ENCODE measurements at regions not wholly inside any gene's neighbourhood (a gene's known extent, or its start where the extent isn't known, plus 50 kb on each side); places are given as distances from the start of the nearest gene placed in this dataset.

DNA sequence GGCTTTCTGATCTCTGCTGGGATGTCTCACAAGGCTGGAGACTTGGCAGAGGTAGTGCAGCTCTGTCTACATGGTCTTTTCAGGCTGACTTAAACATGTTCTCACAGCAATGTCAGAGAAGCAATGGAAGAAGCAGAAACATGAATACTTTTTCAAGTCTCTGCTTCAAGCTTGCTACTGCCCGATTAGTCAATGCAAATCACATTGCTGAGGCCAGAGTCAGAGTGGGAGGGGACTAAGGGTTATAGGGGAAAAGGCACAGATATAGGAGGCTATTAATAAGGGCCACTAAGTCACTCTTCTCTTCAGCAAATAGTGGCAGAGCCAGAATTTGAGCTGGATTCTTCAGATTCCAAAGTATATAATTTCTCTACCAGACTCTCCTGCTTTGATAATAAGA is 390.5 kb downstream of the TMEM135 start:
- TF ChIP-seq EZH2 (IDR thresholded peaks at IDR 0.05; ENCODE audit: low read length, unreplicated experiment) (no peak), CTCF (conservative IDR thresholded peaks at IDR 0.05; ENCODE audit: low read depth, low read length) (no peak)

All from PC-3 (cell line).